HG02588 (cell line): ENCODE measurements at regions not wholly inside any gene's neighbourhood (a gene's known extent, or its start where the extent isn't known, plus 50 kb on each side); places are given as distances from the start of the nearest gene placed in this dataset.

Experiments used
- ATAC-seq: cut with Tn5 transposase; IDR thresholded peaks from one replicate; pipeline ENCODE4 v1.9.1; 2021; ENCODE audit warnings: mild to moderate bottlenecking, moderate library complexity; ENCODE audit not compliant: unreplicated experiment

- no peak for ATAC-seq
Observed at GRCh38 chr7:91517201-91517785, 253.1 kb downstream of the FZD1 start.

- no peak for ATAC-seq
Observed at GRCh38 chr7:91518058-91518457, 253.8 kb downstream of the FZD1 start.

- no peak for ATAC-seq
Observed at GRCh38 chr7:91519241-91520158, 255.3 kb downstream of the FZD1 start.

- no peak for ATAC-seq
Observed at GRCh38 chr7:91520645-91521044, 256.4 kb downstream of the FZD1 start.

GRCh38 chr7:91526404-91526803, 262.2 kb downstream of the FZD1 start:
- no peak for ATAC-seq

GRCh38 chr7:91527460-91527859, 263.2 kb downstream of the FZD1 start:
- ATAC-seq: no peak

- no peak for ATAC-seq
Observed at GRCh38 chr7:91533996-91534395, 269.8 kb downstream of the FZD1 start.

- no peak for ATAC-seq
Observed at GRCh38 chr7:91537260-91538152, 273.3 kb downstream of the FZD1 start.

- no peak for ATAC-seq
Observed at GRCh38 chr7:91541641-91542040, 277.4 kb downstream of the FZD1 start.

- ATAC-seq: no peak
Observed at GRCh38 chr7:91543646-91544045, 279.4 kb downstream of the FZD1 start.

- ATAC-seq: no peak
Observed at GRCh38 chr7:91549878-91550277, 285.6 kb downstream of the FZD1 start.

GRCh38 chr7:91550931-91551330, 286.7 kb downstream of the FZD1 start:
- no peak for ATAC-seq

- no peak for ATAC-seq
Observed at GRCh38 chr7:91551377-91552175, 287.3 kb downstream of the FZD1 start.

- no peak for ATAC-seq
Observed at GRCh38 chr7:91553410-91553895, 289.2 kb downstream of the FZD1 start.

GRCh38 chr7:91554883-91555282, 290.6 kb downstream of the FZD1 start:
- no peak for ATAC-seq

- no peak for ATAC-seq
Observed at GRCh38 chr7:91556239-91556638, 292.0 kb downstream of the FZD1 start.

- ATAC-seq: no peak
Observed at GRCh38 chr7:91556956-91557650, 292.9 kb downstream of the FZD1 start.

GRCh38 chr7:91557789-91558404, 293.7 kb downstream of the FZD1 start:
- peak; percentile 84 for ATAC-seq

- no peak for ATAC-seq
Observed at GRCh38 chr7:91559947-91560346, 295.7 kb downstream of the FZD1 start.
